ENCODE measurements at regions not wholly inside any gene's neighbourhood (a gene's known extent, or its start where the extent isn't known, plus 50 kb on each side); places are given as distances from the start of the nearest gene placed in this dataset.

- no peak for TF ChIP-seq YY1 (IDR thresholded peaks at IDR 0.05; ENCODE audit: low read depth)
- TF ChIP-seq EP300 (IDR thresholded peaks at IDR 0.05; ENCODE audit: borderline replicate concordance), result no peak
- no peak for TF ChIP-seq TAF1 (IDR thresholded peaks at IDR 0.05; ENCODE audit: low read depth)
- no peak for TF ChIP-seq USF1 (IDR thresholded peaks at IDR 0.05)
- TF ChIP-seq REST (IDR thresholded peaks at IDR 0.05; ENCODE audit: low read depth), result no peak
- TF ChIP-seq MAX (IDR thresholded peaks at IDR 0.05), result no peak
- TF ChIP-seq NFIC (IDR thresholded peaks at IDR 0.05), result no peak
- TF ChIP-seq TEAD4 (IDR thresholded peaks at IDR 0.05), result no peak
- no peak for TF ChIP-seq CREB1 (IDR thresholded peaks at IDR 0.05; ENCODE audit: low read depth)
- TF ChIP-seq FOXM1 (IDR thresholded peaks at IDR 0.05; ENCODE audit: borderline replicate concordance, low read depth), result no peak
- no peak for TF ChIP-seq TCF12 (IDR thresholded peaks at IDR 0.05; ENCODE audit: low read depth)
- no peak for TF ChIP-seq CEBPB (IDR thresholded peaks at IDR 0.05)
- TF ChIP-seq RAD21 (IDR thresholded peaks at IDR 0.05; ENCODE audit: low read depth), result no peak
- TF ChIP-seq ZBTB7A (IDR thresholded peaks at IDR 0.05; ENCODE audit: low read depth), result no peak
- no peak for TF ChIP-seq EGR1 (IDR thresholded peaks at IDR 0.05)
Observed at GRCh38 chr1:78424720-78425119, 66.1 kb upstream of the PTGFR start.

GRCh38 chr1:78426408-78426807, 64.4 kb upstream of the PTGFR start:
- TF ChIP-seq ZBTB7A (IDR thresholded peaks at IDR 0.05; ENCODE audit: low read depth) (no peak), REST (IDR thresholded peaks at IDR 0.05; ENCODE audit: low read depth) (no peak), TAF1 (IDR thresholded peaks at IDR 0.05; ENCODE audit: low read depth) (no peak), RAD21 (IDR thresholded peaks at IDR 0.05; ENCODE audit: low read depth) (no peak), NFIC (IDR thresholded peaks at IDR 0.05) (no peak), CEBPB (IDR thresholded peaks at IDR 0.05) (no peak), FOXM1 (IDR thresholded peaks at IDR 0.05; ENCODE audit: borderline replicate concordance, low read depth) (no peak), YY1 (IDR thresholded peaks at IDR 0.05; ENCODE audit: low read depth) (no peak)

- TF ChIP-seq TCF12 (IDR thresholded peaks at IDR 0.05; ENCODE audit: low read depth) (no peak), USF1 (IDR thresholded peaks at IDR 0.05) (no peak), CREB1 (IDR thresholded peaks at IDR 0.05; ENCODE audit: low read depth) (no peak), ZBTB7A (IDR thresholded peaks at IDR 0.05; ENCODE audit: low read depth) (no peak)
Observed at GRCh38 chr1:78427506-78427905, 63.3 kb upstream of the PTGFR start.

- TF ChIP-seq YY1 (IDR thresholded peaks at IDR 0.05; ENCODE audit: low read depth) (no peak), CEBPB (IDR thresholded peaks at IDR 0.05) (no peak)
Observed at GRCh38 chr1:78432016-78432415, 58.8 kb upstream of the PTGFR start.

GRCh38 chr1:78434351-78434750, 56.4 kb upstream of the PTGFR start:
- TF ChIP-seq EGR1 (IDR thresholded peaks at IDR 0.05), result no peak
- TF ChIP-seq TEAD4 (IDR thresholded peaks at IDR 0.05), result no peak
- TF ChIP-seq ZBTB7A (IDR thresholded peaks at IDR 0.05; ENCODE audit: low read depth), result no peak
- TF ChIP-seq CEBPB (IDR thresholded peaks at IDR 0.05), result no peak
- no peak for TF ChIP-seq CREB1 (IDR thresholded peaks at IDR 0.05; ENCODE audit: low read depth)
- TF ChIP-seq REST (IDR thresholded peaks at IDR 0.05; ENCODE audit: low read depth), result no peak
- TF ChIP-seq TCF12 (IDR thresholded peaks at IDR 0.05; ENCODE audit: low read depth), result no peak
- no peak for TF ChIP-seq EP300 (IDR thresholded peaks at IDR 0.05; ENCODE audit: borderline replicate concordance)
- no peak for TF ChIP-seq USF1 (IDR thresholded peaks at IDR 0.05)
- no peak for TF ChIP-seq MAX (IDR thresholded peaks at IDR 0.05)
- TF ChIP-seq RAD21 (IDR thresholded peaks at IDR 0.05; ENCODE audit: low read depth), result no peak
- no peak for TF ChIP-seq YY1 (IDR thresholded peaks at IDR 0.05; ENCODE audit: low read depth)
- TF ChIP-seq TAF1 (IDR thresholded peaks at IDR 0.05; ENCODE audit: low read depth), result no peak
- TF ChIP-seq NFIC (IDR thresholded peaks at IDR 0.05), result no peak
- no peak for TF ChIP-seq FOXM1 (IDR thresholded peaks at IDR 0.05; ENCODE audit: borderline replicate concordance, low read depth)
